ENCODE measurements at regions not wholly inside any gene's neighbourhood (a gene's known extent, or its start where the extent isn't known, plus 50 kb on each side); places are given as distances from the start of the nearest gene placed in this dataset.
A peak's percentile ranks its signal among the peaks of the same experiment; 100 is the strongest.

DNA sequence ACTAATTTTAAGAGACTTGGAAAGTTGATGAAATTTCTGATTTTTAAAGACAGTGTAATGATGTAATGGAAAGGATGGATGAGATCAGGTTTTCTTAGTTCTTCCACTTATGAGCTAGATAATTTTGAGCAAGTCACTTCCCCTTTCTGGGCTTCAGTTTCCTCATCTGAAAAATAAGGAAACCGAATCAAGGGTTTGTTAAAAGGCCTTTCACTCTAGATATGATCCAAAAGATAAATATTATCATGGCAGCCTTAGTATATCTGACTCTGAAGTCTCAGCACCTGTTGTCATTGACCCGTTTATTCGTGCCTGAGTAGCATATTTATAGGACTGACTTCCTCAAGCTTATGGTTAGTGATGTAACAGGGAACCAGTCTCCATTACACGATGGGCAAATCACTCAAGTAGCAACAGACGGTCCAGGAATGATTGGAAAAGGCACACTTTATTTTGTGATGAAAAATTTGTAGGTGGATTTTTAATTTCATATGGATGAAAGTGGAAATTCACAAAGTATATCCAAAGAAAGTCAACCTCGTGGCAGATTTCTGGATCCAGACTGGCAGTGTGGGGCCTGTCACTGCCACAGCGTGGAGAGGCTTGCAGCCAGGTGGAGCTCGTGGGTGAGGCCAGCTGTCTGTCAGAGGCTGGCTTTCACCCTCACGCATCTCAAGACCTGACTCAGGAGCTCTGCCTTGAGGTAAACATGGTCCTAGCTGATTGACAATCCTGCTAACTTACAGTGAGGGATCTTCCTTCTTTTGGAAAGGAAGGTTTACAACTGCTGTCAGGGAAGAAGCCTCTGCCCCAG, 137.9 kb upstream of the CXCR4 start:
- TF ChIP-seq, protein P1, sequence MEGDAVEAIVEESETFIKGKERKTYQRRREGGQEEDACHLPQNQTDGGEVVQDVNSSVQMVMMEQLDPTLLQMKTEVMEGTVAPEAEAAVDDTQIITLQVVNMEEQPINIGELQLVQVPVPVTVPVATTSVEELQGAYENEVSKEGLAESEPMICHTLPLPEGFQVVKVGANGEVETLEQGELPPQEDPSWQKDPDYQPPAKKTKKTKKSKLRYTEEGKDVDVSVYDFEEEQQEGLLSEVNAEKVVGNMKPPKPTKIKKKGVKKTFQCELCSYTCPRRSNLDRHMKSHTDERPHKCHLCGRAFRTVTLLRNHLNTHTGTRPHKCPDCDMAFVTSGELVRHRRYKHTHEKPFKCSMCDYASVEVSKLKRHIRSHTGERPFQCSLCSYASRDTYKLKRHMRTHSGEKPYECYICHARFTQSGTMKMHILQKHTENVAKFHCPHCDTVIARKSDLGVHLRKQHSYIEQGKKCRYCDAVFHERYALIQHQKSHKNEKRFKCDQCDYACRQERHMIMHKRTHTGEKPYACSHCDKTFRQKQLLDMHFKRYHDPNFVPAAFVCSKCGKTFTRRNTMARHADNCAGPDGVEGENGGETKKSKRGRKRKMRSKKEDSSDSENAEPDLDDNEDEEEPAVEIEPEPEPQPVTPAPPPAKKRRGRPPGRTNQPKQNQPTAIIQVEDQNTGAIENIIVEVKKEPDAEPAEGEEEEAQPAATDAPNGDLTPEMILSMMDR (IDR thresholded peaks at IDR 0.05) = no peak
- TF ChIP-seq POLR2AphosphoS5 (IDR thresholded peaks at IDR 0.05) = peak in 1 of 4 donors; percentile 11
